HEK293T (cell line): ENCODE measurements at regions not wholly inside any gene's neighbourhood (a gene's known extent, or its start where the extent isn't known, plus 50 kb on each side); places are given as distances from the start of the nearest gene placed in this dataset.

Experiments
- BHLHE40 ChIP-seq: fragments of 450-650 bp; IDR thresholded peaks from 2 replicates; pipeline ENCODE4 v1.6.1; 2016; ENCODE audit warnings: mild to moderate bottlenecking, moderate library complexity, borderline replicate concordance
- CTBP1 ChIP-seq: fragments of 450-650 bp; IDR thresholded peaks from 2 replicates; pipeline ENCODE4 v1.6.1; 2016; ENCODE audit warnings: borderline replicate concordance
- SP1 ChIP-seq: fragments of 450-650 bp; IDR thresholded peaks from 2 replicates; pipeline ENCODE4 v1.6.1; 2017

DNA sequence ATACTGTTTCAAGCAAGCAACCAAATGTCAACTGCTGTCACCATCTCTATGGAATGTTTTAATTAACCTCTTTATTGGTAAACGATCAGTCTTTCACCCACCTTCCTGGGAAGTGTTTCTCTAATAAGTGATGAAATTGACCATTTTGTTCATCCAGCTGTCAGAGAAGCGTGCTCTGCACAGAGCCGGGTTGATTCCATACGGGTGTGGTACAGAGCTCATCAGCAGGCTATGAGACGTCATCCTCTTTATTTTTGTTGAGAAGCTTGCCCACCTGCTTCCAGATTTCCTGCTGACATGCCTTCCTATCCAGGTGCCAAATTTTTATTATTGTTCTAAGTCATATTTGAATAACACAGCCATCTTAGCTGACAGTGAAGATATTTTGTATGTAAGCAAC, 482.5 kb downstream of the RWDD3 start:
- TF ChIP-seq BHLHE40: no peak
- no peak for TF ChIP-seq CTBP1
- TF ChIP-seq SP1: no peak
